Fibroblast of lung (primary cell): ENCODE measurements at regions not wholly inside any gene's neighbourhood (a gene's known extent, or its start where the extent isn't known, plus 50 kb on each side); places are given as distances from the start of the nearest gene placed in this dataset.

Source experiments
- DNase-seq, 2 donors: peaks; one replicate each; pipeline versions ENCODE4 v3.0.0 to v3.0.0-alpha.2; 2010; ENCODE audit warnings: low read depth in 2 of 2
- H2AFZ ChIP-seq: 2 replicates; pipeline ENCODE4 v1.5.1; 2012; ENCODE audit warnings: low read length, control low read depth, inconsistent platforms
- H3K27ac ChIP-seq: 2 replicates; pipeline ENCODE4 v1.5.1; 2011; ENCODE audit warnings: low read length, control low read depth; ENCODE audit not compliant: insufficient read depth
- H3K27me3 ChIP-seq: 2 replicates; pipeline ENCODE4 v1.5.1; 2011; ENCODE audit warnings: mild to moderate bottlenecking, low read length; ENCODE audit not compliant: control insufficient read depth, insufficient read depth
- H3K36me3 ChIP-seq: 2 replicates; pipeline ENCODE4 v1.5.1; 2011; ENCODE audit warnings: low read length; ENCODE audit not compliant: control insufficient read depth, insufficient read depth
- H3K4me1 ChIP-seq: 2 replicates; pipeline ENCODE4 v1.5.1; 2011; ENCODE audit warnings: low read length; ENCODE audit not compliant: control insufficient read depth, insufficient read depth; ENCODE audit errors: extremely low read depth
- H3K4me2 ChIP-seq: 2 replicates; pipeline ENCODE4 v1.5.1; 2011; ENCODE audit warnings: low read length, control low read depth; ENCODE audit not compliant: insufficient read depth; ENCODE audit errors: extremely low read depth
- H3K4me3 ChIP-seq, 4 experiments: fragments of 200-600 bp in 1 of 4; sonication (generic) in 1 of 4; replicated peaks in 1 of 4; 2 replicates each; pipeline ENCODE4 v1.5.1; 2011 to 2016; ENCODE audit warnings: low read length in 4 of 4, low read depth in 3 of 4, mild to moderate bottlenecking in 3 of 4, control low read depth in 2 of 4, inconsistent platforms in 1 of 4, mixed read lengths in 1 of 4; ENCODE audit not compliant: insufficient read depth in 1 of 4; ENCODE audit errors: control extremely low read depth in 1 of 4
- H3K79me2 ChIP-seq: 2 replicates; pipeline ENCODE4 v1.5.1; 2012; ENCODE audit warnings: mild to moderate bottlenecking, low read length, inconsistent platforms; ENCODE audit not compliant: control insufficient read depth, insufficient read depth
- H3K9ac ChIP-seq: 2 replicates; pipeline ENCODE4 v1.5.1; 2011; ENCODE audit warnings: mild to moderate bottlenecking, low read length, control low read depth; ENCODE audit not compliant: insufficient read depth
- H3K9me3 ChIP-seq: 2 replicates; pipeline ENCODE4 v1.5.1; 2012; ENCODE audit warnings: low read depth, low read length; ENCODE audit not compliant: control insufficient read depth, insufficient read depth
- H4K20me1 ChIP-seq: 2 replicates; pipeline ENCODE4 v1.5.1; 2011; ENCODE audit warnings: low read length; ENCODE audit not compliant: control insufficient read depth, insufficient read depth; ENCODE audit errors: extremely low read depth
- EZH2 ChIP-seq: IDR thresholded peaks from 2 replicates; pipeline ENCODE4 v1.5.1; 2012; ENCODE audit warnings: low read length, control low read depth, mild to moderate bottlenecking; ENCODE audit errors: missing control alignments
- TF ChIP-seq, protein P1 (sequence below), 2 donors: IDR thresholded peaks in 1 of 2; conservative IDR thresholded peaks in 1 of 2; 1 replicate in 1 of 2; 2 replicates in 1 of 2; pipeline ENCODE4 v1.5.1; 2011 to 2012; ENCODE audit warnings: low read length in 2 of 2, control low read depth in 1 of 2, inconsistent platforms in 1 of 2, low read depth in 1 of 2, mild to moderate bottlenecking in 1 of 2

DNA sequence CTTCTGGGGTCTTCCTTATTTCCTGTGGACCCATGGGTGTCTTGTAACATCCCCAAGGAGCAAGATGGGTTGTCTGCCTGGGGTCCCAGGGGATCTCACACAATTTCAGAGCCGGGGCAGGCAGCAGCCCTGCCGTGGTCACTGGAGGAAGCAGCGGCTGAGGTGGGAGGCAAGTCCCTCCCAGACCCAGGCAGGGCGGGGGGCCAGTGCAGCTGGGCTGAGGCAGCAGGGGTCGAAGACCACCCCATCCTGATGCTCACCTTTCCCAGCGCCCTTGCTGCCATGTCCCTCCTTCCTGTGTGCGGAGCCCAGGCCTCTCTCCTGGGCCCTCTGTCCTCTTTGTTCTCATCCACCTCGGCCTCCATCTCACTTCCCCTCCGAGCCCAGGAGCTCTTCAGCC is 583.0 kb upstream of the COBL start:
- no peaks in the 10 kb centered on the region for H3K27me3 ChIP-seq
- H2AFZ ChIP-seq: no peak overlapping the region
- no peak overlapping the region for H3K4me2 ChIP-seq
- no peak overlapping the region for H3K4me3 ChIP-seq
- no peak for TF ChIP-seq EZH2
- TF ChIP-seq, protein P1, sequence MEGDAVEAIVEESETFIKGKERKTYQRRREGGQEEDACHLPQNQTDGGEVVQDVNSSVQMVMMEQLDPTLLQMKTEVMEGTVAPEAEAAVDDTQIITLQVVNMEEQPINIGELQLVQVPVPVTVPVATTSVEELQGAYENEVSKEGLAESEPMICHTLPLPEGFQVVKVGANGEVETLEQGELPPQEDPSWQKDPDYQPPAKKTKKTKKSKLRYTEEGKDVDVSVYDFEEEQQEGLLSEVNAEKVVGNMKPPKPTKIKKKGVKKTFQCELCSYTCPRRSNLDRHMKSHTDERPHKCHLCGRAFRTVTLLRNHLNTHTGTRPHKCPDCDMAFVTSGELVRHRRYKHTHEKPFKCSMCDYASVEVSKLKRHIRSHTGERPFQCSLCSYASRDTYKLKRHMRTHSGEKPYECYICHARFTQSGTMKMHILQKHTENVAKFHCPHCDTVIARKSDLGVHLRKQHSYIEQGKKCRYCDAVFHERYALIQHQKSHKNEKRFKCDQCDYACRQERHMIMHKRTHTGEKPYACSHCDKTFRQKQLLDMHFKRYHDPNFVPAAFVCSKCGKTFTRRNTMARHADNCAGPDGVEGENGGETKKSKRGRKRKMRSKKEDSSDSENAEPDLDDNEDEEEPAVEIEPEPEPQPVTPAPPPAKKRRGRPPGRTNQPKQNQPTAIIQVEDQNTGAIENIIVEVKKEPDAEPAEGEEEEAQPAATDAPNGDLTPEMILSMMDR (conservative IDR thresholded peaks at IDR 0.05 in 1 of 2, IDR thresholded peaks at IDR 0.05 in 1 of 2; ENCODE audit: low read depth in 1 of 2, low read length in 2 of 2): no peak
- H3K27ac ChIP-seq: no peak overlapping the region
- no peaks in the 10 kb centered on the region for H3K4me1 ChIP-seq
- H4K20me1 ChIP-seq: no peaks in the 10 kb centered on the region
- H3K9ac ChIP-seq: no peak overlapping the region
- H3K36me3 ChIP-seq: no peaks in the 10 kb centered on the region
- no peaks in the 10 kb centered on the region for H3K9me3 ChIP-seq
- no peaks in the 10 kb centered on the region for H3K79me2 ChIP-seq
- DNase-seq: no peak

DNA sequence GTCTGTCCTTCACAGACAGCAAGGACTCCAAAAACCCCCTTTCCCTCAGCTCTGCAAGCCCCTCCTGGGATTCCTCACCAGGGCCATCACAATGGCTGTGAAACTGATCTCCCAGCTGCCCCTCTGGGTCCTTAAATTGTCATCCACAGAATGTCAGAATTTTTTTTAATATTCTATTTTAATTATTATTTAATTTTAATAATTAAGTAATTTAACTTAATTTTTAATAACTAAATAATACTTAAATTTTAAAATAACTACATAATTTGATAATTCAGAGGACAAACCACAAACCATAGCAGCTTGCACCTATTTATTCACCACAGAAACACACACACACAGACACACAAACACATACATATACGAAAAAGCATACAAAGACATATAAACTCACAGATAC is 565.8 kb upstream of the COBL start:
- H3K36me3 ChIP-seq: no peaks in the 10 kb centered on the region
- no peak overlapping the region for H3K4me3 ChIP-seq
- no peak overlapping the region for H3K9ac ChIP-seq
- no peaks in the 10 kb centered on the region for H4K20me1 ChIP-seq
- no peaks in the 10 kb centered on the region for H3K79me2 ChIP-seq
- no peaks in the 10 kb centered on the region for H3K27me3 ChIP-seq
- no peaks in the 10 kb centered on the region for H3K4me1 ChIP-seq
- DNase-seq: no peak
- TF ChIP-seq, protein P1 (conservative IDR thresholded peaks at IDR 0.05 in 1 of 2, IDR thresholded peaks at IDR 0.05 in 1 of 2; ENCODE audit: low read depth in 1 of 2, low read length in 2 of 2): no peak
- TF ChIP-seq EZH2: no peak
- no peak overlapping the region for H2AFZ ChIP-seq
- no peaks in the 10 kb centered on the region for H3K9me3 ChIP-seq
- no peak overlapping the region for H3K4me2 ChIP-seq
- H3K27ac ChIP-seq: no peak overlapping the region

DNA sequence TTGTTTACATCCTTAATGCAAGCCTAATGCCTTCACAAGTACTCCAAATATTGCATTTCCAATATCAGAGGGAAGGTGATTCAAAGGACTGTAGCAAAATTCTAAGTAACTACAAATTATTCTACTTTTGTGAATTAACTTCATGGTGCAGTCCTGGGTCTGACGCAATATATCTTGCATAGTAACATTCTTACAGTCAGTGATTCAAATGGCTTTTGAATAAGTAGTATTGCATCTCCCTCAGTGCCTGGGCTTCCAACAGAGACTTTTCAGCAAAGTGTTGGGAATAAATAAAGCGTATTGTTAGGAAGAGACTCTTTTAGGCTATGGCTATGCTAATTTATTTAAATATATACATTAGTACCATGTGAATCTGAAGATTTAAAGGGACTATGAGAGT is 564.7 kb upstream of the COBL start:
- Histone ChIP-seq H3K9ac (no peak overlapping the region), H3K36me3 (no peaks in the 10 kb centered on the region), H4K20me1 (no peaks in the 10 kb centered on the region), H3K27ac (no peak overlapping the region), H2AFZ (no peak overlapping the region), H3K79me2 (no peaks in the 10 kb centered on the region), H3K4me2 (no peak overlapping the region), H3K4me1 (no peaks in the 10 kb centered on the region), H3K9me3 (no peaks in the 10 kb centered on the region), H3K27me3 (no peaks in the 10 kb centered on the region), H3K4me3 (no peak overlapping the region)
- TF ChIP-seq, protein P1 (conservative IDR thresholded peaks at IDR 0.05 in 1 of 2, IDR thresholded peaks at IDR 0.05 in 1 of 2; ENCODE audit: low read depth in 1 of 2, low read length in 2 of 2): no peak
- TF ChIP-seq EZH2: no peak
- DNase-seq: no peak
